ENCODE measurements at regions not wholly inside any gene's neighbourhood (a gene's known extent, or its start where the extent isn't known, plus 50 kb on each side); places are given as distances from the start of the nearest gene placed in this dataset.

DNA sequence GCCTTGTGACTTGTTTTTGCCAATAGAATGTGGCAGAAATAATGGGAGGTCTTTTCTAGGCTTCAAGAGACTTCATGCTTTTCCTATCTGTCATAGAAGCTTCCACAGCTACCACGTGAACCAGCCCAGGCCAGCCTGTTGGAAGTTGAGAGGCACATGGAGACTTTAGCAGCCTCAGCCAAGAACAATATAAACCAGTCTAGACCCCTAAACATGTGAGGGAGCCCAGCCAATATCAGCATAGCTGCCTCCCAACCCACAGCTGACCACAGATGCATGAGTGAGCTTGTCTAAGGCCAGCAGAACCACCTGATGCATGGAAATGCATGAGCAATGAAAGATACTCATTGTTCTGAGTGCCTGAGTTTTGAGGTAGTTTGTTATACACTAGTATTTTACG is 540.7 kb upstream of the BTBD3 start:
- TF ChIP-seq, protein P1, sequence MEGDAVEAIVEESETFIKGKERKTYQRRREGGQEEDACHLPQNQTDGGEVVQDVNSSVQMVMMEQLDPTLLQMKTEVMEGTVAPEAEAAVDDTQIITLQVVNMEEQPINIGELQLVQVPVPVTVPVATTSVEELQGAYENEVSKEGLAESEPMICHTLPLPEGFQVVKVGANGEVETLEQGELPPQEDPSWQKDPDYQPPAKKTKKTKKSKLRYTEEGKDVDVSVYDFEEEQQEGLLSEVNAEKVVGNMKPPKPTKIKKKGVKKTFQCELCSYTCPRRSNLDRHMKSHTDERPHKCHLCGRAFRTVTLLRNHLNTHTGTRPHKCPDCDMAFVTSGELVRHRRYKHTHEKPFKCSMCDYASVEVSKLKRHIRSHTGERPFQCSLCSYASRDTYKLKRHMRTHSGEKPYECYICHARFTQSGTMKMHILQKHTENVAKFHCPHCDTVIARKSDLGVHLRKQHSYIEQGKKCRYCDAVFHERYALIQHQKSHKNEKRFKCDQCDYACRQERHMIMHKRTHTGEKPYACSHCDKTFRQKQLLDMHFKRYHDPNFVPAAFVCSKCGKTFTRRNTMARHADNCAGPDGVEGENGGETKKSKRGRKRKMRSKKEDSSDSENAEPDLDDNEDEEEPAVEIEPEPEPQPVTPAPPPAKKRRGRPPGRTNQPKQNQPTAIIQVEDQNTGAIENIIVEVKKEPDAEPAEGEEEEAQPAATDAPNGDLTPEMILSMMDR (IDR thresholded peaks at IDR 0.05): no peak
- ATAC-seq (ENCODE audit: low FRiP score): no peak

DNA sequence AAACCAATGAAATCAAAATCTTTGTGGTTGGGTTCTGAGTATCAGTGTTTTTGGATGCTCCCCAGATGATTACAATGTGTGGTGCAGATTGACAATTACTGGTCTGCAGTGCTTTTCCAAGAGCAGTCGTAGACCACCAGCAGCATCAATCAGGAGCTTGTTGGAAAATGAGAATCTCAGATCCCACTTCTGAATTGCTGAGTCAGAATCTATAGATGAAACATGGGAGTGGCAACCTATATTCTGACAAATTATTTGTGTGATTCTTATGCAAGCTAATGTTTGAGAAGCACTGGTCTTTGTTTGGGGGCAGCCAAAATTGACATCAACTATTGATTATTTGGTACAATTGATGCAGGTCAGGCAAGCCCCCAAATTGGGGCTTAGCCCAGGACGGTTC is 539.9 kb upstream of the BTBD3 start:
- ATAC-seq (ENCODE audit: low FRiP score) (no peak), DNase-seq (ENCODE audit: low spot score) (no peak)
- TF ChIP-seq, protein P1 (IDR thresholded peaks at IDR 0.05): no peak

More for the DNA sequence above, 540.7 kb upstream of the BTBD3 start:
- no peak for DNase-seq (ENCODE audit: low spot score)

DNA sequence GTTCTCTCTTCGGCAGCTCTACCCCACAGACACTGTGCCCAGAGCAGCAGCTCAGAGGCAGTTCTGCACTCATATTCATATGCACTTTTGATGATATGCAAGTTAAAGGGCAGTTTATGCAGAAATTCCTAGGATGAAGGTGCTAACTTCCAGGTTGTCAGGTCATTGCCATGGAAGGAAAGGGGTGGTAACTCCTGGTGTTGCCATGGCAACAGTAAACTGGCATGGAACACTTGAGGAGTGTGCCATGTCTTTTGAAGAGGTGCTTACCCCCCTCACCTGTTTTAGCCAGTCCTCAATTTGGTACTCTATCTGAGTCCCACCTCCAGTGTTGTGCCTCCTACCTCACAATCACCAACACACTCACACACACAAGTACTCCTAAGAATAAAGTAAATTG is 539.4 kb upstream of the BTBD3 start:
- ATAC-seq (ENCODE audit: low FRiP score): no peak
- TF ChIP-seq, protein P1 (IDR thresholded peaks at IDR 0.05): no peak
- no peak for DNase-seq (ENCODE audit: low spot score)

DNA sequence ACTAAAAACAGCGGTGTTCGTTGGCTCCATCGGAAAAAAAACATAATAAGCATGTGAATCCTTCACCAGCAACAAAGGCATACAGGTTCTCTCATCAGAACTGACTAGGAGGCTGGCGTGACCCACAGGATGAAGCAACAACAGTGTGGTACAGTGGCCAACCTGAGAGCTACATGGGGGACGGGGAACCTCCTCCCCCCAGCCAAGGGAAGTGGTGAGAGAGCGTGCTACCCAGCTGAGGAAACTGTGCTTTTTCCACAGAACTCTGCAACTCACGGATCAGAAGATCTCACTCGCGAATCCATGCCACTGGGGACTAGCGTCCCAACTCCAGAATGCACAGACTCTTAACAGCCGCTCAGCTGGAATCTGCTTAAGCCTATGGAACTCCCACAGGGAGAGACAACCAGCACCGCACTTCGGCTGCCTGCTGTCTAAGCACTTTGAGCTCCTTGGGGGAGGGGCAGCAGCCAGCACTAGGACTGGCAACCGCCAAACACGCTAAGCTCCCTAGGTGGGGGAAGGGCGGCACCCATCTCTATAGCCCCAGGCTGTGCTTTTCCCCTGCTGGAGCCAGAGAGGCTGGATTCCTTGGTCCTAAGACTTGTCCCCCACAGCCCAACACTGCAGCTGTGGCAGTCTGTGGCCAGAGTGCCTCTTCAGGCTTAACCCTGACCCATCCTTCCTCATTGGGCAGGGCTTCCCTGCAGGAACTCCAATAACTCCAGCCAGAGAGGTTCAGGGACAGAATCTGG is 538.3 kb upstream of the BTBD3 start:
- TF ChIP-seq, protein P1 (IDR thresholded peaks at IDR 0.05): no peak
- ATAC-seq (ENCODE audit: low FRiP score) (no peak), DNase-seq (ENCODE audit: low spot score) (no peak)

DNA sequence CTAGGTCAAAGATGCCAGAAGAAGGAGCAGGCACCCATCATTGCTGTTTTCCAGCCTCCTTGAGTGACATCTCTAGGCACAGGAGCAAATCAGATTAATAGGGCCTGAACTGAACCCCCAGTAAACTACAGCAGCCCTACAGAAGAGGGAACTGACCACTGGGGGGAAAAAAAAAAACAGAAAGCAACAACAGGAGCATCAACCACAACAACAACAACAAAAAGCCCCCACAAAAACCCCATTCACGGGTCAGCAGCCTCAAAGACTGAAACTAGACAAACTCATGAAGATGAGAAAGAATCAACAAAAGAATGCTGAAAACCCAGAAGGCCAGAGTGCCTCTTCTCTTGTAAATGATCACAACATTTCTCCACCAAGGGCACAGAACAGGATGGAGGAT is 537.4 kb upstream of the BTBD3 start:
- no peak for ATAC-seq (ENCODE audit: low FRiP score)
- TF ChIP-seq, protein P1 (IDR thresholded peaks at IDR 0.05): no peak
- DNase-seq (ENCODE audit: low spot score): no peak

DNA sequence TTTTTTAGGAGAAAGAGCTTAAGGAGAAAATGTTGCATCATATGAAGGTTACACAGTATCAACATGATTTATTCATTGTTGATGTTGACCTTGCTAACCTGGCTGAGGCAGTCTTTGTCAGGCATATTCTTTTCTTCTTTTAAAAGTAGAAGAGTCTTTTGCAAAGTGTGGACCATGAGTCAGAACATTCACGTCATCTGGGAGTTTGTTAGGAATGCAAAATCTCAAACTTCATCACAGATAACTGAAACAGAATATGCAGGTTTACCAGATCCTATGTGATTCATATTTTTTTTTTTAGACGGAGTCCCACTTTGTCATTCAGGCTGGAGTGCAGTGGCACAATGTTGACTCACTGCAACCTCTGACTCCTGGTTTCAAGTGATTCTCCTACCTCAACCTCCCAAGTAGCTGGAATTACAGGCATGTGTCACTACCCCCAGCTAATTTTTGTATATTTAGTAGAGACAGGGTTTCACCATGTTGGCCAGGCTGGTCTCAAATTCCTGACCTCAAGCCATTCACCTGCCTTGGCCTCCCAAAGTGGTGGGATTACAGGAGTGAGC is 530.4 kb upstream of the BTBD3 start:
- TF ChIP-seq, protein P1 (IDR thresholded peaks at IDR 0.05): no peak
- no peak for DNase-seq (ENCODE audit: low spot score)
- ATAC-seq (ENCODE audit: low FRiP score): peak; percentile 78

DNA sequence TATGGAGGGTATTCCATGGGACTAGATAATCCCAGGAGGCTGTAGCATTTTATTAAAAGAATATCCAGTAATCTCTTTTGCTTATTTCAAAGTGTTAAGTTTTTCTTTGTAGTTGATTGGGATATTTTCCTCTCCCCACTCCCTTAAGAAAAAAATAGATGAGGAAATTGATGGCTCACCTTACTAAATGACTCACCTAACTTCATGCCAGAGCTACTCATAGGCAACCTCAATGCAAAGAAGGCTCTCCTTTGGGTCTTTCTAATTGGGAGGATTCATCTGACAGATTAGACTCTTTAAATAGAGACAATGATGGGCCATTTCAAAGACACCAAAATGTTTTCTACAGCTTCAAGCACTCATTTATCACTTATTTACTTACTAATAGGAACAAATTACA is 528.5 kb upstream of the BTBD3 start:
- TF ChIP-seq, protein P1 (IDR thresholded peaks at IDR 0.05): no peak
- ATAC-seq (ENCODE audit: low FRiP score) (no peak), DNase-seq (ENCODE audit: low spot score) (no peak)

Measured in omental fat pad (tissue), 3 donors.